Ishikawa (cell line): ENCODE measurements at regions not wholly inside any gene's neighbourhood (a gene's known extent, or its start where the extent isn't known, plus 50 kb on each side); places are given as distances from the start of the nearest gene placed in this dataset.

Experiments used
- TAF1 ChIP-seq: IDR thresholded peaks from 2 replicates; pipeline ENCODE4 v1.6.1; 2012; ENCODE audit warnings: low read depth, mild to moderate bottlenecking
- TF ChIP-seq, protein P1 (sequence below): IDR thresholded peaks from 2 replicates; pipeline ENCODE4 v1.6.1; 2012

DNA sequence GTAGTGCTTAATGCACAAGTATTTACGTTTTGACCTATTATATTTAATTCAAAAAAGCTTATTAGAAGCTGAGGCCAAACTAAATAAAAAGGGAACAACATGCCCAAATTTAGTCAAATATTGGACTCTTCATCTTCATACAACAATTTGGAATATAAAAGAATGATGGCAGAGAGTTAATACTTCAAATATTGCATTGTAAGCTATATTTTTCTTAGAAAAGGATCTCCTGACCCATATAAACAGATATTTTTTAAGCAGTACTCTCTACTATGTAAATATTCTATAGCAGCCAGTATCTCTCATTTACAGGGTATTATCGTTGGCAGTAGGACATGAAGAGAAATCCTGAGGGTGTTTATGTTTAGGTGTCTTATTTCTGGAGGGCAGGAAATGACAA is 531.2 kb downstream of the NYAP2 start:
- no peak for TF ChIP-seq TAF1
- TF ChIP-seq, protein P1, sequence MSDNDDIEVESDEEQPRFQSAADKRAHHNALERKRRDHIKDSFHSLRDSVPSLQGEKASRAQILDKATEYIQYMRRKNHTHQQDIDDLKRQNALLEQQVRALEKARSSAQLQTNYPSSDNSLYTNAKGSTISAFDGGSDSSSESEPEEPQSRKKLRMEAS, result no peak
